ENCODE measurements at regions not wholly inside any gene's neighbourhood (a gene's known extent, or its start where the extent isn't known, plus 50 kb on each side); places are given as distances from the start of the nearest gene placed in this dataset.
A peak's percentile ranks its signal among the peaks of the same experiment; 100 is the strongest.

- peaks cover 0 to 8% (median 6%) of the 10 kb centered on the region in 4 experiments; a peak in 5 of 7 replicates for H3K4me1 ChIP-seq (replicated peaks in 1 of 4; ENCODE audit: control insufficient read depth in 3 of 4, insufficient read depth in 4 of 4, low read length in 3 of 4)
- H3K23me2 ChIP-seq (ENCODE audit: low read depth, low read length) = no peaks in the 10 kb centered on the region
- no peaks in the 10 kb centered on the region for H3K9me3 ChIP-seq (ENCODE audit: insufficient read depth in 2 of 2, low read depth in 1 of 2, low read length in 1 of 2)
- WGBS, 2 experiments (ENCODE audit: extremely low coverage in 1 of 2, insufficient coverage in 1 of 2, insufficient read length in 1 of 2, insufficient replicate concordance in 2 of 2, low coverage in 1 of 2, low lambda C conversion rate in 2 of 2, missing lambda C conversion rate in 1 of 2) = 89% methylated on average over 5 of the region's 5 CpGs; no CpG with 5 or more reads in 1 of the 2 experiments
- ChIA-PET CTCF (ENCODE audit: partially characterized antibody) (interaction anchor here (1.0 to 3.1 kb wide), 3 partner anchors 10 to 25 kb away, joined by 3 to 8 read pairs (median 4); no protein-coding TSS in a partner anchor), POLR2A (ENCODE audit: partially characterized antibody) (interaction anchor here (1.0 to 1.2 kb wide), 3 partner anchors 11 to 47 kb away, joined by 3 read pairs; no protein-coding TSS in a partner anchor)
- H3K4ac ChIP-seq (replicated peaks; ENCODE audit: insufficient read length, low read depth, low read length) = peak overlapping the region; percentile 6
- H3K79me1 ChIP-seq (ENCODE audit: low read depth, low read length) = no peaks in the 10 kb centered on the region
- peak overlapping the region; percentile 62; the same call in 1 of the 2 replicates for H2BK20ac ChIP-seq (ENCODE audit: low read length)
- peak overlapping the region; percentile 11 for H4K5ac ChIP-seq (ENCODE audit: insufficient read length, low read depth, low read length)
- no peak overlapping the region for H3K27ac ChIP-seq (ENCODE audit: low read depth, low read length)
- no peaks in the 10 kb centered on the region for H4K20me1 ChIP-seq (replicated peaks in 1 of 2; ENCODE audit: control insufficient read depth in 1 of 2, insufficient read depth in 2 of 2, low read length in 2 of 2)
- FAIRE-seq (no peak), DNase-seq (ENCODE audit: low read depth in 1 of 2, low spot score in 2 of 2) (no peak)
- peak overlapping the region; percentile 67; the same call in 1 of the 2 replicates for H2BK15ac ChIP-seq (ENCODE audit: low read length)
- no peaks in the 10 kb centered on the region for H3K36me3 ChIP-seq (ENCODE audit: control insufficient read depth in 2 of 4, insufficient read depth in 4 of 4, low read length in 3 of 4)
- no peaks in the 10 kb centered on the region for H3K27me3 ChIP-seq (replicated peaks in 1 of 4; ENCODE audit: control insufficient read depth in 3 of 4, extremely low read depth in 1 of 4, insufficient read depth in 3 of 4, low read length in 3 of 4)
- H3K9ac ChIP-seq (replicated peaks in 1 of 4; ENCODE audit: extremely low read depth in 1 of 4, low read depth in 3 of 4, low read length in 3 of 4) = no peak overlapping the region
- H3K4me3 ChIP-seq (ENCODE audit: extremely low read depth in 1 of 4, insufficient read depth in 2 of 4, low read depth in 3 of 4, low read length in 4 of 4) = no peak overlapping the region
- H3K79me2 ChIP-seq (ENCODE audit: control insufficient read depth in 1 of 2, insufficient read depth in 2 of 2, low read length in 2 of 2) = no peaks in the 10 kb centered on the region
- H3K4me2 ChIP-seq (ENCODE audit: insufficient read depth in 1 of 2, low read depth in 2 of 2, low read length in 2 of 2) = no peak overlapping the region
- H3K23ac ChIP-seq (ENCODE audit: insufficient read length) = no peak overlapping the region
- no peak overlapping the region; the same call in 1 of the 2 replicates for H3K18ac ChIP-seq (ENCODE audit: extremely low read depth, low read length)
- peak overlapping the region; percentile 75 for H2BK120ac ChIP-seq (replicated peaks; ENCODE audit: low read depth, low read length)
- peak overlapping the region; percentile 93; the same call in 1 of the 2 replicates for H2BK12ac ChIP-seq (ENCODE audit: low read depth, low read length)
- no peak overlapping the region for H4K8ac ChIP-seq (ENCODE audit: extremely low read depth, insufficient read depth, low read length)
- no peak overlapping the region for H3K56ac ChIP-seq (replicated peaks; ENCODE audit: insufficient read length, low read depth, low read length)
- TF ChIP-seq SIN3A (conservative IDR thresholded peaks at IDR 0.05 in 1 of 2, IDR thresholded peaks at IDR 0.05 in 1 of 2; ENCODE audit: low read depth in 1 of 2, low read length in 2 of 2) (no peak), RBBP5 (IDR thresholded peaks at IDR 0.05; ENCODE audit: borderline replicate concordance, low read depth, low read length) (no peak), EGR1 (IDR thresholded peaks at IDR 0.05; ENCODE audit: borderline replicate concordance, low read depth, low read length) (no peak), MAX (IDR thresholded peaks at IDR 0.05) (no peak), CTBP2 (IDR thresholded peaks at IDR 0.05; ENCODE audit: borderline replicate concordance, insufficient read depth, insufficient read length, low read length) (no peak)
- peak overlapping the region; percentile 77; the same call in 1 of the 2 replicates for H2BK5ac ChIP-seq (ENCODE audit: low read depth, low read length)
- H2AK5ac ChIP-seq (ENCODE audit: low read depth, low read length) = no peak overlapping the region
- no peak overlapping the region for H3K14ac ChIP-seq (ENCODE audit: insufficient read length)
- H2AFZ ChIP-seq (ENCODE audit: low read length) = peak overlapping the region; percentile 4; the same call in 1 of the 2 replicates
- H4K91ac ChIP-seq (replicated peaks; ENCODE audit: insufficient read length, low read length) = peak overlapping the region; percentile 77
Observed at GRCh38 chr1:59107516-59107915, 189.4 kb upstream of the FGGY start.

Measured in H1 (cell line).